NB4 (cell line): ENCODE measurements at regions not wholly inside any gene's neighbourhood (a gene's known extent, or its start where the extent isn't known, plus 50 kb on each side); places are given as distances from the start of the nearest gene placed in this dataset.

Source experiments
- CTCF ChIP-seq: IDR thresholded peaks from one replicate; pipeline ENCODE4 v1.5.1; 2012; ENCODE audit warnings: low read depth, low read length
- MAX ChIP-seq: IDR thresholded peaks from 2 replicates; pipeline ENCODE4 v1.6.1; 2011; ENCODE audit warnings: low read depth, low read length
- POLR2A ChIP-seq: IDR thresholded peaks from 2 replicates; pipeline ENCODE4 v1.6.1; 2011; ENCODE audit warnings: mild to moderate bottlenecking; ENCODE audit not compliant: insufficient read length; ENCODE audit errors: extremely low read depth

- no peak for TF ChIP-seq CTCF
- no peak for TF ChIP-seq POLR2A
- TF ChIP-seq MAX, result no peak
Measured at GRCh38 chr3:154061001-154061370, 60.2 kb upstream of the ARHGEF26 start.
